Body of pancreas (tissue), 4 donors: ENCODE measurements at regions not wholly inside any gene's neighbourhood (a gene's known extent, or its start where the extent isn't known, plus 50 kb on each side); places are given as distances from the start of the nearest gene placed in this dataset.
"Not testable (repeated sequence)": the region's sequence is repeated elsewhere in the genome, so short reads cannot be mapped to it uniquely, and the experiment has no call there.

Experiments used
- ATAC-seq: fragments of 150-250 bp; one replicate; pipeline ENCODE4 v1.9.1; 2016
- DNase-seq, 4 donors: peaks; one replicate each; pipeline ENCODE4 v3.0.0-alpha.2; 2019
- H3K27ac ChIP-seq, 4 donors: fragments of 200-600 bp; sonication (generic); 1 replicate in 3 of 4; 2 replicates in 1 of 4; pipeline versions ENCODE4 v1.5.1 to v1.6.1; 2016 to 2019; ENCODE audit warnings: mild to moderate bottlenecking in 1 of 4, mixed read lengths in 1 of 4, moderate library complexity in 1 of 4
- H3K27me3 ChIP-seq, 2 donors: fragments of 200-600 bp; sonication (generic); one replicate each; pipeline ENCODE4 v1.6.0; 2016; ENCODE audit warnings: mild to moderate bottlenecking in 1 of 2
- H3K36me3 ChIP-seq, 2 donors: fragments of 200-600 bp; sonication (generic); replicated peaks in 1 of 2; 2 replicates each; pipeline ENCODE4 v1.5.1; 2016; ENCODE audit warnings: low read depth in 2 of 2; ENCODE audit not compliant: insufficient read depth in 1 of 2
- H3K4me1 ChIP-seq: fragments of 200-600 bp; sonication (generic); one replicate; pipeline ENCODE4 v1.6.0; 2016
- H3K4me3 ChIP-seq, 2 donors: fragments of 200-600 bp; sonication (generic); 1 replicate in 1 of 2; 2 replicates in 1 of 2; pipeline ENCODE4 v1.5.1; 2016 to 2019
- H3K9me3 ChIP-seq, 3 donors: fragments of 200-600 bp; sonication (generic); 1 replicate in 2 of 3; 2 replicates in 1 of 3; pipeline ENCODE4 v1.5.1; 2016
- POLR2A ChIP-seq, 3 donors: fragments of 450-650 bp; IDR thresholded peaks; one replicate each; pipeline ENCODE4 v1.6.1; 2016; ENCODE audit warnings: antibody characterized with exemption in 3 of 3, mild to moderate bottlenecking in 2 of 3
- WGBS, 2 donors: methylation state at CpG; one replicate each; pipeline ENCODE4 v1.1.5; 2017; 5-methylcytosine and 5-hydroxymethylcytosine counted together
- intact Hi-C: fragments of 100-400 bp; cut with DNase I; formaldehyde crosslinking; loops from one replicate; pipeline ENCODE4 v1.15.1; 2023
- TF ChIP-seq, protein P1 (sequence below), 7 experiments: fragments of 450-650 bp in 4 of 7; fragments of 200-600 bp in 3 of 7; sonication (generic) in 3 of 7; IDR thresholded peaks; one replicate each; pipeline ENCODE4 v1.5.1; 2016 to 2019; ENCODE audit warnings: antibody characterized with exemption in 7 of 7

DNA sequence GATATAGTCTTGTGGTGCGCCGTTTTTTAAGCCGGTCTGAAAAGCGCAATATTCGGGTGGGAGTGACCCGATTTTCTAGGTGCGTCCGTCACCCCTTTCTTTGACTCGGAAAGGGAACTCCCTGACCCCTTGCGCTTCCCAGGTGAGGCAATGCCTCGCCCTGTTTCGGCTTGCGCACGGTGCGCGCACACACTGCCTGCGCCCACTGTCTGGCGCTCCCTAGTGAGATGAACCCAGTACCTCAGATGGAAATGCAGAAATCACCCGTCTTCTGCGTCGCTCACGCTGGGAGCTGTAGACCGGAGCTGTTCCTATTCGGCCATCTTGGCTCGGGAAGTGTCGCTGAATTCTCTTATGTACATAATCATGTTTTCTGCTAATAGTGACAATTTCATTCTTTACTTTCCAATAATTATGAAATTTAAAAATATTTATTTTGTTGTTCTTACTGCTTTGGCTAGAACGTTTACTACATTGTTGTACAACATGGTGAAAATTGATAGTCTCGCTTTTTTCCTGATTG is 61.2 kb upstream of the MINDY3 start:
- not testable (repeated sequence) for ATAC-seq

DNA sequence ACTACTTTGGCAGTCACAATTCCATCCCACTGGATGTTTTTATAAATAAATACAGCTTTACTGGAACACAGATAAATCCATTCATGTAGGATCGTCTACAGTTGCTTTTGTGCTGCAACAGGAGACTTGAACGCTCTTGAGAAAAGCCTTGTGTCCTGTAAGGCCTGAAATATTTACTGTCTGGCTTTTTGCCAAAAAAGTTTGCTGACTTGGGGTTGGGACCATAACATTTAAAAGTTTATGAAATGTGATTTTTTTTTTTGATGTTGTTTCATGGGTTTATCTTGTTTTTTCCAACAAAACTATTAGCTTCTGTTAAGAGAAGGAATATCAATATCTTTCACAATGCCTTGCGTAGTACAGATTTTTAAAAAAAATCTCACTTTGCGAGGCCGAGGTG is 71.1 kb upstream of the MINDY3 start:
- ATAC-seq (no peak), DNase-seq (no peak)
- Histone ChIP-seq H3K27ac (no peak overlapping the region), H3K4me1 (no peaks in the 10 kb centered on the region), H3K27me3 (no peaks in the 10 kb centered on the region), H3K9me3 (no peaks in the 10 kb centered on the region), H3K36me3 (no peaks in the 10 kb centered on the region), H3K4me3 (no peak overlapping the region)
- no peak for TF ChIP-seq POLR2A (IDR thresholded peaks at IDR 0.05)
- TF ChIP-seq, protein P1, sequence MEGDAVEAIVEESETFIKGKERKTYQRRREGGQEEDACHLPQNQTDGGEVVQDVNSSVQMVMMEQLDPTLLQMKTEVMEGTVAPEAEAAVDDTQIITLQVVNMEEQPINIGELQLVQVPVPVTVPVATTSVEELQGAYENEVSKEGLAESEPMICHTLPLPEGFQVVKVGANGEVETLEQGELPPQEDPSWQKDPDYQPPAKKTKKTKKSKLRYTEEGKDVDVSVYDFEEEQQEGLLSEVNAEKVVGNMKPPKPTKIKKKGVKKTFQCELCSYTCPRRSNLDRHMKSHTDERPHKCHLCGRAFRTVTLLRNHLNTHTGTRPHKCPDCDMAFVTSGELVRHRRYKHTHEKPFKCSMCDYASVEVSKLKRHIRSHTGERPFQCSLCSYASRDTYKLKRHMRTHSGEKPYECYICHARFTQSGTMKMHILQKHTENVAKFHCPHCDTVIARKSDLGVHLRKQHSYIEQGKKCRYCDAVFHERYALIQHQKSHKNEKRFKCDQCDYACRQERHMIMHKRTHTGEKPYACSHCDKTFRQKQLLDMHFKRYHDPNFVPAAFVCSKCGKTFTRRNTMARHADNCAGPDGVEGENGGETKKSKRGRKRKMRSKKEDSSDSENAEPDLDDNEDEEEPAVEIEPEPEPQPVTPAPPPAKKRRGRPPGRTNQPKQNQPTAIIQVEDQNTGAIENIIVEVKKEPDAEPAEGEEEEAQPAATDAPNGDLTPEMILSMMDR (IDR thresholded peaks at IDR 0.05) = no peak
- intact Hi-C loops = no loop called here
- 78 to 81% methylated on average over 5 of the region's 5 CpGs for WGBS, 2 donors

More for the DNA sequence above, 61.2 kb upstream of the MINDY3 start:
- H3K4me3 ChIP-seq, intact Hi-C loops, H3K4me1 ChIP-seq, H3K27me3 ChIP-seq, DNase-seq, H3K27ac ChIP-seq, H3K36me3 ChIP-seq, H3K9me3 ChIP-seq: not testable (repeated sequence)
- 89 to 92% methylated on average over 25 to 28 of the region's 28 CpGs for WGBS, 2 donors

DNA sequence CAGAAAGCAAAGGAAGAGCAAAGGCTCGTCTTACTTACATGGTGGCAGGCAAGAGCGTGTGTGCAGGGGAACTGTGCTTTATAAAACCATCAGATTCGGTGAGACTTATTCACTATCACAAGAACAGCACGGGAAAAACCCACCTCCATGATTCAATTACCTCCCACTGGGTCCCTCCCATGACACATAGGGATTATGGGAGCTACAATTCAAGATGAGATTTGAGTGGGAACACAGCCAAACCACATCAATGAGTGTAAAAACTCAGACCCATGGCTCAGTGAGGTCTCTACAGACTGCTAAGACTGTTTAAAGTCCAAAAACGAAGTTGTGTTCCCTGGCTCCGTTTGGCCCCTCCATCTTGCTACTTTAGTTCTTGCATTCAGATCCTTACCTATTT is 79.2 kb upstream of the MINDY3 start:
- H3K4me1 ChIP-seq, H3K4me3 ChIP-seq, ATAC-seq, H3K36me3 ChIP-seq, intact Hi-C loops, H3K27me3 ChIP-seq, H3K27ac ChIP-seq, DNase-seq, H3K9me3 ChIP-seq: not testable (repeated sequence)
- 49 to 60% methylated on average over 6 of the region's 6 CpGs for WGBS, 2 donors

DNA sequence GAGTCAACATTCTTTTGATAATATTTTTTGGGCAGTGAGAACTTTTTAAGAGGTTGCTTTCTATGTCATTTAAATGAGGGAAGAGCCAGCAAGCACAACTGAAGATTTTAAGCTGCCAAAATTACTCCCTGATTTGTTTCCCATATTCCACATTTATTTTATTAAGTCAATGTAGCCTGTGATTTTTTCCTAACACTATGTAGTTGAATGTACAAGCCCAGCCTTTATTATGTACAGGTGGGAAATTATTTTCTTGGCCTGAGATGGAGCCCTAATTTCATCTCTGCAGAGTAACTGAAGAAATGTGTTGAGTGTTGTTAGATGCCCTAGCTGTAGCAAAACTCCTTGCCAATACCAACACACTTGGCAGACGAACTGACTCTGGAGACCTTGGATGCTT is 83.1 kb upstream of the MINDY3 start:
- H3K27me3 ChIP-seq = no peaks in the 10 kb centered on the region
- 8 to 23% methylated on average over 1 of the region's 1 CpG for WGBS, 2 donors
- intact Hi-C loops = no loop called here

DNA sequence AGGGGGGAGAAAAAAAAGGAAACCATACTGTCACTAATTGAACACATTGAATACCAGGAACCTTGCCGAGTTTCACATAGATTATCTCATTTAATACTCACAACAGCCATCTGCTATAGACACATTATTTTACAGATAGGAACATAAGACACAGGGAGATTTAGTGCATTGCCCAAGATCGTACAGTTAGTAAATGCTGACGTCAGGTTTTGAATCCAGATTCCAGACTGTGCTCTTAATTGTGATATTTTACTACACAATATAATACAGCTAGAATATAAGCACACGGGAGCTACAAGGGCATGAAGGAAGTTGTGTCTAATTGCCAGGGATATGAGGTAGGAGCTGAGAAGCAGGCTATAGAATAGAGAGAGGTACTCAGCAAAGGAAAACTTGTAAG is 93.9 kb upstream of the MINDY3 start:
- 59 to 63% methylated on average over 4 of the region's 4 CpGs for WGBS, 2 donors
- no peaks in the 10 kb centered on the region for H3K27me3 ChIP-seq
- no peak overlapping the region for H3K4me3 ChIP-seq
- TF ChIP-seq, protein P1 (IDR thresholded peaks at IDR 0.05) = no peak
- no peak for TF ChIP-seq POLR2A (IDR thresholded peaks at IDR 0.05)
- no peaks in the 10 kb centered on the region for H3K4me1 ChIP-seq
- no peaks in the 10 kb centered on the region for H3K36me3 ChIP-seq
- no peak overlapping the region for H3K27ac ChIP-seq
- no peak for ATAC-seq
- intact Hi-C loops = no loop called here
- H3K9me3 ChIP-seq = no peaks in the 10 kb centered on the region
- DNase-seq = no peak

More for the DNA sequence above, 83.1 kb upstream of the MINDY3 start:
- Histone ChIP-seq H3K4me1 (no peaks in the 10 kb centered on the region), H3K9me3 (no peaks in the 10 kb centered on the region), H3K27ac (no peak overlapping the region), H3K4me3 (no peak overlapping the region), H3K36me3 (no peaks in the 10 kb centered on the region)
- TF ChIP-seq POLR2A (IDR thresholded peaks at IDR 0.05) = no peak
- TF ChIP-seq, protein P1 (IDR thresholded peaks at IDR 0.05) = no peak
- no peak for DNase-seq
- ATAC-seq = no peak

DNA sequence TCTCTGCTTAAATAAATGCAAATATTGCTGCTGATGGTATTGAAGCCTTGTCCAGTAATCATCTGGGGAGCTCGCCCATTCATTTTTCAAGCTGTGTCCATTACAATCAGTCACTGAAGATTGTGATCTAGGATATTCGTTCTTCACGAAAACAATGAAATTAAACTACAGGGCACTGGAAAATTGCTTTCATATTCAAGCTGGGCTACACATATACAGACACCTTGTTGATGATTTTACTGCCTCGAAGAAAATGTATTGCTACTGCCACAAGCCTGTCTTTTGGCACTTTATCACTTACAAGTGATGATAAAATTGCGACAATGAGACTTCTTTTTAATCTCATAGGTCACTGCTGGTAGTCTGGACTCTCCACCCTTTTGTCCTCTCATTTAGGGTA is 100.0 kb upstream of the MINDY3 start:
- Histone ChIP-seq H3K36me3 (no peaks in the 10 kb centered on the region), H3K9me3 (no peaks in the 10 kb centered on the region), H3K27ac (no peak overlapping the region), H3K4me3 (no peak overlapping the region), H3K27me3 (peaks cover 0 to 4% of the 10 kb centered on the region in 2 donors), H3K4me1 (no peaks in the 10 kb centered on the region)
- no peak for DNase-seq
- no peak for ATAC-seq
- intact Hi-C loops = no loop called here
- 47 to 62% methylated on average over 5 of the region's 5 CpGs for WGBS, 2 donors
- TF ChIP-seq POLR2A (IDR thresholded peaks at IDR 0.05) = no peak
- TF ChIP-seq, protein P1 (IDR thresholded peaks at IDR 0.05) = no peak

DNA sequence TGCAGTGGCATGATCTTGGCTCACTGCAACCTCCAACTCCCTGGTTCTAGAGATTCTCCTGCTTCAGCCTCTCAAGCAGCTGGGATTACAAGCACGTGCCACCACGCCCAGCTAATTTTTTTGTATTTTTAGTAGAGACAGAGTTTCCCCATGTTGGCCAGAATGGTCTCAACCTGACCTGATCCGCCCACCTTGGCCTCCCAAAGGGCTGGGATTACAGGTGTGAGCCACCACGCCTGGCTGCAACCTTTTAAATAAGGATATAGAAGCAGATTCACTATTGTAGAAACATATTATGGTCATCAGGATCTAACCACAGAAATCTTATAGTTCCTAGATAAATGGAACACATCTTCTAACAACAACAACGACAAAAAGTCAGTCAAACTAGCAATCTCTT is 112.4 kb upstream of the MINDY3 start:
- H3K9me3 ChIP-seq, H3K4me3 ChIP-seq, ATAC-seq, H3K27ac ChIP-seq, DNase-seq, H3K36me3 ChIP-seq, H3K27me3 ChIP-seq, intact Hi-C loops, H3K4me1 ChIP-seq: not testable (repeated sequence)
- 68 to 72% methylated on average over 5 of the region's 5 CpGs for WGBS, 2 donors
